WTC11 (cell line): ENCODE measurements at regions not wholly inside any gene's neighbourhood (a gene's known extent, or its start where the extent isn't known, plus 50 kb on each side); places are given as distances from the start of the nearest gene placed in this dataset.
"Not testable (repeated sequence)": the region's sequence is repeated elsewhere in the genome, so short reads cannot be mapped to it uniquely, and the experiment has no call there.

Experiments used
- ATAC-seq: fragments of 200-7000 bp; cut with Tn5 transposase; 2 replicates; pipeline ENCODE4 v1.10.0; 2021; ENCODE audit warnings: mild to moderate bottlenecking, moderate library complexity
- CTCF ChIA-PET: fragments of 300-600 bp; sonication (Branson Sonifier 250); formaldehyde crosslinking; loops from one replicate; lab custom pipeline; 2021; ENCODE audit warnings: antibody characterized with exemption; lab: Charles Lee
- POLR2A ChIA-PET: fragments of 350-600 bp; sonication (Branson Sonifier 250); formaldehyde crosslinking; loops from one replicate; lab custom pipeline; 2021; ENCODE audit warnings: antibody characterized with exemption; lab: Charles Lee
- DNase-seq: peaks from one replicate; pipeline ENCODE4 v3.0.0; 2021; ENCODE audit warnings: low spot score
- H3K27ac Mint-ChIP-seq: 2 replicates; pipeline ENCODE4 v1.8.0; 2021; ENCODE audit warnings: mixed read lengths
- H3K27me3 Mint-ChIP-seq: 2 replicates; pipeline ENCODE4 v1.8.0; 2021; ENCODE audit warnings: low read depth, mild to moderate bottlenecking, moderate library complexity, mixed read lengths
- H3K36me3 Mint-ChIP-seq: 2 replicates; pipeline ENCODE4 v1.8.0; 2021; ENCODE audit warnings: mixed read lengths
- H3K4me1 Mint-ChIP-seq: 2 replicates; pipeline ENCODE4 v1.8.0; 2022; ENCODE audit warnings: mixed read lengths
- H3K4me3 Mint-ChIP-seq: 2 replicates; pipeline ENCODE4 v1.8.0; 2021; ENCODE audit warnings: mild to moderate bottlenecking, moderate library complexity, mixed read lengths
- H3K9me3 Mint-ChIP-seq: 2 replicates; pipeline ENCODE4 v1.8.0; 2021; ENCODE audit warnings: mixed read lengths
- ATF1 ChIP-seq: sonication (generic); formaldehyde crosslinking; IDR thresholded peaks from 2 replicates; pipeline ENCODE4 v1.8.1; 2023; ENCODE audit warnings: mild to moderate bottlenecking, moderate library complexity, missing genetic modification reagents
- EMX1 ChIP-seq: fragments of 250-450 bp; sonication (Bioruptor Pico); IDR thresholded peaks from 2 replicates; pipeline ENCODE4 v1.8.0; 2021; ENCODE audit warnings: mild to moderate bottlenecking
- FOXJ3 ChIP-seq: sonication (generic); formaldehyde crosslinking; IDR thresholded peaks from 2 replicates; pipeline ENCODE4 v1.9.0; 2021; ENCODE audit warnings: missing genetic modification reagents, mild to moderate bottlenecking, borderline replicate concordance
- HMGA2 ChIP-seq: fragments of 250-450 bp; sonication (Bioruptor Pico); IDR thresholded peaks from 2 replicates; pipeline ENCODE4 v1.4.0; 2021; ENCODE audit warnings: mild to moderate bottlenecking, moderate library complexity
- KAT7 ChIP-seq: sonication (generic); formaldehyde crosslinking; IDR thresholded peaks from 2 replicates; pipeline ENCODE4 v1.8.1; 2023; ENCODE audit warnings: missing genetic modification reagents, mild to moderate bottlenecking, borderline replicate concordance
- MAX ChIP-seq: sonication (generic); formaldehyde crosslinking; IDR thresholded peaks from 2 replicates; pipeline ENCODE4 v1.8.0; 2022; ENCODE audit warnings: mild to moderate bottlenecking, missing genetic modification reagents
- MLX ChIP-seq: sonication (generic); formaldehyde crosslinking; IDR thresholded peaks from 2 replicates; pipeline ENCODE4 v1.8.1; 2023; ENCODE audit warnings: mild to moderate bottlenecking, missing genetic modification reagents, moderate library complexity
- NR1H2 ChIP-seq: sonication (generic); formaldehyde crosslinking; IDR thresholded peaks from 2 replicates; pipeline ENCODE4 v1.9.0; 2021; ENCODE audit warnings: mild to moderate bottlenecking, moderate library complexity, missing genetic modification reagents
- NR3C1 ChIP-seq: sonication (generic); formaldehyde crosslinking; conservative IDR thresholded peaks from 2 replicates; pipeline ENCODE4 v1.8.1; 2023; ENCODE audit warnings: low read depth, mild to moderate bottlenecking, missing genetic modification reagents
- RORB ChIP-seq: fragments of 250-450 bp; sonication (Bioruptor Pico); IDR thresholded peaks from 2 replicates; pipeline ENCODE4 v1.9.0; 2021; ENCODE audit warnings: mild to moderate bottlenecking
- TEAD4 ChIP-seq: sonication (generic); formaldehyde crosslinking; IDR thresholded peaks from 2 replicates; pipeline ENCODE4 v1.8.0; 2022; ENCODE audit warnings: mild to moderate bottlenecking, missing genetic modification reagents
- TP53 ChIP-seq: sonication (generic); formaldehyde crosslinking; IDR thresholded peaks from 2 replicates; pipeline ENCODE4 v1.8.1; 2023; ENCODE audit warnings: mild to moderate bottlenecking, missing genetic modification reagents
- ZNF138 ChIP-seq: sonication (generic); formaldehyde crosslinking; conservative IDR thresholded peaks from 2 replicates; pipeline ENCODE4 v1.8.1; 2022; ENCODE audit warnings: mild to moderate bottlenecking, moderate library complexity, missing genetic modification reagents
- ZNF532 ChIP-seq: fragments of 250-450 bp; sonication (Bioruptor Pico); IDR thresholded peaks from 2 replicates; pipeline ENCODE4 v1.9.0; 2021; ENCODE audit warnings: mild to moderate bottlenecking, borderline replicate concordance
- ZNF671 ChIP-seq: fragments of 250-450 bp; sonication (Bioruptor Pico); IDR thresholded peaks from 2 replicates; pipeline ENCODE4 v1.8.0; 2021; ENCODE audit warnings: mild to moderate bottlenecking
- TF ChIP-seq, protein P1 (sequence below): sonication (generic); formaldehyde crosslinking; IDR thresholded peaks from 2 replicates; pipeline ENCODE4 v1.8.0; 2023; ENCODE audit warnings: missing genetic modification reagents
- TF ChIP-seq, protein P2 (sequence below): sonication (generic); formaldehyde crosslinking; IDR thresholded peaks from 2 replicates; pipeline ENCODE4 v1.8.0; 2022; ENCODE audit warnings: mild to moderate bottlenecking, missing genetic modification reagents

GRCh38 chr5:115696141-115696650 is 70.4 kb upstream of the TMED7 start:
- Mint-ChIP-seq H3K4me3 (no peak overlapping the region), H3K4me1 (peaks cover 5% of the 10 kb centered on the region), H3K27ac (no peak overlapping the region), H3K27me3 (no peaks in the 10 kb centered on the region), H3K9me3 (peaks cover 9% of the 10 kb centered on the region; the same call in 1 of the 2 replicates), H3K36me3 (no peaks in the 10 kb centered on the region)
- ATAC-seq (no peak), DNase-seq (no peak)
- ChIA-PET POLR2A (no interaction called here), CTCF (no interaction called here)
- TF ChIP-seq, protein P1, sequence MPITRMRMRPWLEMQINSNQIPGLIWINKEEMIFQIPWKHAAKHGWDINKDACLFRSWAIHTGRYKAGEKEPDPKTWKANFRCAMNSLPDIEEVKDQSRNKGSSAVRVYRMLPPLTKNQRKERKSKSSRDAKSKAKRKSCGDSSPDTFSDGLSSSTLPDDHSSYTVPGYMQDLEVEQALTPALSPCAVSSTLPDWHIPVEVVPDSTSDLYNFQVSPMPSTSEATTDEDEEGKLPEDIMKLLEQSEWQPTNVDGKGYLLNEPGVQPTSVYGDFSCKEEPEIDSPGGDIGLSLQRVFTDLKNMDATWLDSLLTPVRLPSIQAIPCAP (CRISPR knock-in tag), result no peak
- no peak for TF ChIP-seq ZNF671 (CRISPR knock-in tag)
- TF ChIP-seq TEAD4 (CRISPR knock-in tag), result no peak

DNA sequence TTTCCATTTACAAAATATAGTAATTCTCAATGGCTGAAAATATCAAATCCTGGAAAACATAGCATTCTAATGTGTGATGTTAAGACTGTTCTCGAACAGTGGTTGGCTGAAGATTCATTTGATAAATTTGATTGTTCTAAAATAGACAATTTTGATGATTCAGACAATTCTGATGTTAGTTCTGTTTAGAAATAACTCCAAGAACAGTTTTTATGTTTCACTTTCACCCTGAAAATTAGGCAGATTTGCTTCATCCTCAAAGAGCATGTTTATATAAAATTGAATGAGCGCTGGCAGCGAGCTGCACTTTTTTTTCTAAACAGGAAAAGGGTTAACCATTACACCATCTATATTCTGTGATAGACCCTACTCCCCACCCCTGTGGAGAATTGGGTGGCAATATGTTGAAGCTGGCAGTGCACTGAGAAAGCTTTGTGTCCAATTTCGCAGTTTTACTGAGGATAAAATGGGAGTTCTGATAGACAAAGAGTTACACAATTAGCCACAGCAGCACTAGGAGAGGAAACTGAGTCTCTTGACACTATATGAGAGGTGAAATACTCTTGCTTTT is 69.6 kb upstream of the TMED7 start:
- Mint-ChIP-seq H3K27me3 (no peaks in the 10 kb centered on the region), H3K9me3 (peaks cover 8% of the 10 kb centered on the region; the same call in 1 of the 2 replicates), H3K36me3 (no peaks in the 10 kb centered on the region), H3K4me3 (no peak overlapping the region), H3K27ac (no peak overlapping the region), H3K4me1 (peaks cover 4% of the 10 kb centered on the region)
- ChIA-PET CTCF (no interaction called here), POLR2A (no interaction called here)
- no peak for DNase-seq
- ATAC-seq, result no peak
- TF ChIP-seq ZNF138 (no peak), EMX1 (CRISPR knock-in tag) (no peak), RORB (CRISPR knock-in tag) (no peak)

GRCh38 chr5:115691814-115692213 is 66.0 kb upstream of the TMED7 start:
- H3K4me1 Mint-ChIP-seq, result not testable (repeated sequence)

DNA sequence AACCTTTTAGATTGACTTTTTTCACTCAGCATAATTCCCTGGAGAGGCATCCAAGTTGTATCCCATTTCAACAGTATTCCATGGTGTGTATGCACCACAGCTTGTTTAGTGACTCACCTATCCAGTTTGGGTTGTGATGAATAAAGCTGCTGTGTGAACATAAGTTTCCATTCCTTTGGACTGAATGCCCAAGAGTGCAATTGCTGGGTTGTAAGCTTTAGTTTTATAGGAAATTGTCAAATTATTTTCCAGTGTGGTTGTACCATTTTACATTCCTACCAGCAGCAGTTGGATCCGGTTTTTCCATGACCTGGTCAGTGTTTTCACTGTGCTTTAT is 60.9 kb upstream of the TMED7 start:
- ChIA-PET POLR2A (no interaction called here), CTCF (no interaction called here)
- Mint-ChIP-seq H3K36me3 (peaks cover 6% of the 10 kb centered on the region), H3K27me3 (no peaks in the 10 kb centered on the region; the same call in 1 of the 2 replicates), H3K4me1 (peaks cover 24% of the 10 kb centered on the region), H3K4me3 (no peak overlapping the region), H3K27ac (no peak overlapping the region; the same call in 1 of the 2 replicates), H3K9me3 (peaks cover 14% of the 10 kb centered on the region)
- no peak for ATAC-seq
- no peak for DNase-seq
- no peak for TF ChIP-seq FOXJ3 (CRISPR knock-in tag)
- TF ChIP-seq KAT7 (CRISPR knock-in tag), result no peak
- no peak for TF ChIP-seq TP53 (CRISPR knock-in tag)
- TF ChIP-seq, protein P1 (CRISPR knock-in tag), result no peak
- TF ChIP-seq MAX (CRISPR knock-in tag), result no peak
- no peak for TF ChIP-seq ATF1 (CRISPR knock-in tag)
- TF ChIP-seq HMGA2, result no peak
- TF ChIP-seq, protein P2, sequence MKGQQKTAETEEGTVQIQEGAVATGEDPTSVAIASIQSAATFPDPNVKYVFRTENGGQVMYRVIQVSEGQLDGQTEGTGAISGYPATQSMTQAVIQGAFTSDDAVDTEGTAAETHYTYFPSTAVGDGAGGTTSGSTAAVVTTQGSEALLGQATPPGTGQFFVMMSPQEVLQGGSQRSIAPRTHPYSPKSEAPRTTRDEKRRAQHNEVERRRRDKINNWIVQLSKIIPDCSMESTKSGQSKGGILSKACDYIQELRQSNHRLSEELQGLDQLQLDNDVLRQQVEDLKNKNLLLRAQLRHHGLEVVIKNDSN, result no peak
- no peak for TF ChIP-seq NR3C1 (CRISPR knock-in tag)
- no peak for TF ChIP-seq MLX
- TF ChIP-seq NR1H2, result no peak
- TF ChIP-seq ZNF532 (CRISPR knock-in tag), result no peak

More at GRCh38 chr5:115691814-115692213, 66.0 kb upstream of the TMED7 start:
- CTCF ChIA-PET, H3K36me3 Mint-ChIP-seq, DNase-seq, POLR2A ChIA-PET, H3K27ac Mint-ChIP-seq, H3K27me3 Mint-ChIP-seq, H3K4me3 Mint-ChIP-seq: not testable (repeated sequence)
- H3K9me3 Mint-ChIP-seq, result peaks cover 14% of the 10 kb centered on the region
- peak; percentile 55; the same call in 1 of the 2 replicates for ATAC-seq
